GM19239 (cell line): ENCODE measurements at regions not wholly inside any gene's neighbourhood (a gene's known extent, or its start where the extent isn't known, plus 50 kb on each side); places are given as distances from the start of the nearest gene placed in this dataset.
"Not testable (repeated sequence)": the region's sequence is repeated elsewhere in the genome, so short reads cannot be mapped to it uniquely, and the experiment has no call there.

Source experiments
- DNase-seq: peaks from one replicate; pipeline ENCODE4 v3.0.0; 2011; ENCODE audit warnings: low spot score; ENCODE audit not compliant: insufficient read length
- FAIRE-seq: peaks from 2 replicates; lab custom pipeline; 2011; peaks lifted over from hg19 to GRCh38; lab: Jason Lieb, UNC

- DNase-seq (no peak), FAIRE-seq (no peak)
Observed at GRCh38 chr3:152139651-152140050, 129.1 kb upstream of the MBNL1 start.

DNA sequence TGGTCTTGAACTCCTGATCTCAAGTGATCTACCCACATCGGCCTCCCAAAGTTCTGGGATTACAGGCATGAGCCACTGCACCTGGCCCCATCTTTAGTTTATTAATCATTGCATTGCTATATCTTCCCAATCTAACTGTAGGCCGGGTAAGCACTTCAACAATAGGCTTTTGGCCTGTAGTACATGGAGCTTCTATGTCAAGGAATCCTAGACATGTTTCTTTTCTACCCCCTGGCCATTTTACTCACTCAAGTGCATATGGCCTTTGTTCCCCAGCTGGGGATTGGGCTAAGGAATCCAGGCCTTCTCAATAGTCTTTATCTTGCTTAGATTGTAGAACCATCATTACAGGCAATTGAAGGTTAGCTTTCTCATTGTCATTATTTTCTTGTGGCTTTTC is 122.3 kb upstream of the MBNL1 start:
- DNase-seq (no peak), FAIRE-seq (no peak)

DNA sequence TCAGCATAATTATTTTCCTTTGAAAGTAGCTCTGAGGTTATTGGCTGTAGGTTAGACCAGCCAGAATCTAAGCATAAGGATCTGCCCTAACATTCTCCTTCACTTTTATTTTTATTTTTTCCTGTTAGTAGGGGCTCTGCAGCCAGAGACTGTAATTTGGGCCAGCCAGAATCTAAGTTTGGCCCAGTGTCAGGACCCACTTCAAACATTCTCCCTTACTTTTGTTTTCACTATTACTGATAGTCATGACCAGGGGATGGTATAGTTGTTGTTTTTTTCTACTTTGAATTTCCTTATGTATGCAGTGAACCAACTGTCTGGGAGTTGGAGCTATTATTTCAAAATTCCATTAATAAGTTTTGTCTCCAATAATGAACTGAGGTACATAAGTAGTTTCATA is 121.0 kb upstream of the MBNL1 start:
- FAIRE-seq (no peak), DNase-seq (no peak)

GRCh38 chr3:152148579-152148978 is 120.2 kb upstream of the MBNL1 start:
- DNase-seq (no peak), FAIRE-seq (no peak)

- DNase-seq (no peak), FAIRE-seq (no peak)
Observed at GRCh38 chr3:152149832-152150231, 118.9 kb upstream of the MBNL1 start.

DNA sequence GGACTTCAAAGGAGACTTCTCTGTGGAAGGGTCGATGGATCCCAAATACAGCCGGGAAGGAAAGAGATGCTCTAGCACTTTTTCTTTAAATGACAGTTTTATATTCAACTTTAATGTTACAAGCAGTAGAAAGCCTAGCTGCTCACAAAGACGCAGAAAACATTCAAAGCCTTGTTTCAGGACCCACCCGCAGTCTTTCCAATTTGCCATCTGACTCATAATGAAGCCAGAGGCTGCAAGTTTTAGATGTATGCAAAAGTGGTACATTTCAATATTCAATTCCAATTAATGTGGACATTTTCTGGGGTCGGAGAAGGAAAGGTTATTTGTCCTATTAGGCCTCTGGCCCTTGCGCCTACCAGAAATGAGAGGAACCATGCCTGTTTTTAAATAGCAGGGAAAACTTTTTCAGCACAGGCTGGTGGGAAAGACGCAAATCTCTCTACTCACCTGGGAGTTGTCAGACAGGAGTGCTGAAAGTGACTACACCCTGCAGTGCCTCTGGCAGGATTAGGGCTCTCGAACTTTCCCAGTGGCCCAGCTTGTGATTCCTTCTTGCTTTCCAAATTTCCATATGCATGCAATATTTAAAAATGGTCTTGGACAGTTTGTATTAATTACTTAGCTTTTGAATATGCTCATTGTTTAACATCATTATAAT is 117.4 kb upstream of the MBNL1 start:
- DNase-seq = no peak
- FAIRE-seq = no peak

DNA sequence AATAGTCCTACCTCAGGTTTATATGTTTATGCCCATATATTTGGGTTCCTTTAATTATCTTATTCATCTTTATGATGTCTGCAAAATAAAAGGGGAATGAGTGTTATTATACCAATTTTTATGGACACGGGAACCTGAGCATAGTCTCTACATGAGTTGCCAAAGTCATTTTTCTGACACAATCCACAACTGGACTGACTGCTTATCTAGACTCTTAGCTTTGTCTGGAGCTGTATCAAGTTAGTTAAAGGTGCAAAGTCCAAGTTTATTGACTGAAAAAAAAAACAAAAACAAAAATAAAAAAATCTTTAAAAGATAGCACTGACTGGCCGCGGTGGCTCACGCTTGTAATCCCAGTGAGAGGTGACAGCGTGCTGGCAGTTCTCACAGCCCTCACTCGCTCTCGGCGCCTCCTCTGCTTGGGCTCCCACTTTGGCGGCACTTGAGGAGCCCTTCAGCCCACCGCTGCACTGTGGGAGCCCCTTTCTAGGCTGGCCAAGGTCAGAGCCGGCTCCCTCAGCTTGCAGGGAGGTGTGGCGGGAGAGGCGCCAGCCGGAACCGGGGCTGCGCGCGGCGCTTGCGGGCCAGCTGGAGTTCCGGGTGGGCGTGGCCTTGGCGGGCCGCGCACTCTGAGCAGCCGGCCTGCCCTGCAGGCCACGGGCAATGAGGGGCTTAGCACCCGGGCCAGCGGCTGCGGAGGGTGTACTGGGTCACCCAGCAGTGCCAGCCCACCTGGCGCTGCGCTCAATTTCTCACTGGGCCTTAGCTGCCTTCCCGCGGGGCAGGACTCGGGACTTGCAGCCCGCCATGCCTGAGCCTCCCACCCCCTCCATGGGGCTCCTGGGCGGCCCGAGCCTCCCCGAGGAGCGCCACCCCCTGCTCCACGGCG is 116.6 kb upstream of the MBNL1 start:
- not testable (repeated sequence) for DNase-seq, FAIRE-seq

DNA sequence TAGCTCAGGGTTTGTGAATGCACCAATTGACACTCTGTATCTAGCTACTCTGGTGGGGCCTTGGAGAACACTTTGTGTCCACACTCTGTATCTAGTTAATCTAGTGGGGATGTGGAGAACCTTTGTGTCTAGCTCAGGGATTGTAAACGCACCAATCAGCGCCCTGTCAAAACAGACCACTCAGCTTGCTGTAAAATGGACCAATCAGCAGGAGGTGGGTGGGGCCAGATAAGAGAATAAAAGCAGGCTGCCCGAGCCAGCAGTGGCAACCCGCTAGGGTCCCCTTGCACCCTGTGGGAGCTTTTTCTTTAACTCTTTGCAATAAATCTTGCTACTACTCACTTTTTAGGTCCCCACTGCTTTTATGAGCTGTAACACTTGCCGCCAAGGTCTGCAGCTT is 115.6 kb upstream of the MBNL1 start:
- not testable (repeated sequence) for DNase-seq, FAIRE-seq

GRCh38 chr3:152155246-152156020 is 113.3 kb upstream of the MBNL1 start:
- FAIRE-seq = no peak
- DNase-seq = no peak

- FAIRE-seq (no peak), DNase-seq (no peak)
Observed at GRCh38 chr3:152156880-152157279, 111.8 kb upstream of the MBNL1 start.

DNA sequence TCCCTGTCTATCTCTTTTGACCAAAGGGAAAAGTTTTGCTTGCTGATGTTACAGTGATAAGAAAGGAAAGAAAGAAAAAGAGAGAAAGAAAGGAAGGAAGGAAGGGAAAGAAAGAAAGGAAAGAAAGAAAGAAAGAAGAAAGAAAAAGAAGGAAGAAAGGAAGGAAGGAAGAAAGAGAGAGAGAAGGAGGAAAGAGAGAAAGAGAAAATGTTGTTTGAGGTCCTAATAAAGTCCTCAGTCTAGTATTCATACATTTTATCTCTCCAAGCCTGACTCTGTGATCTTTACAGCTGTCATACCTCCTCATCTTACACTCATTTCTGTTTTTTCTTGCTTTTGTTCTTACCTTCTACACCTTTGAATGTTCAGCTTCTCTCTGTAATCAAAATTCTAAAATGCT is 111.4 kb upstream of the MBNL1 start:
- no peak for DNase-seq
- FAIRE-seq = peak; percentile 21

- DNase-seq (no peak), FAIRE-seq (no peak)
Observed at GRCh38 chr3:152159328-152159727, 109.4 kb upstream of the MBNL1 start.

GRCh38 chr3:152160350-152161011 is 108.2 kb upstream of the MBNL1 start:
- FAIRE-seq = peak; percentile 71
- DNase-seq = no peak

DNA sequence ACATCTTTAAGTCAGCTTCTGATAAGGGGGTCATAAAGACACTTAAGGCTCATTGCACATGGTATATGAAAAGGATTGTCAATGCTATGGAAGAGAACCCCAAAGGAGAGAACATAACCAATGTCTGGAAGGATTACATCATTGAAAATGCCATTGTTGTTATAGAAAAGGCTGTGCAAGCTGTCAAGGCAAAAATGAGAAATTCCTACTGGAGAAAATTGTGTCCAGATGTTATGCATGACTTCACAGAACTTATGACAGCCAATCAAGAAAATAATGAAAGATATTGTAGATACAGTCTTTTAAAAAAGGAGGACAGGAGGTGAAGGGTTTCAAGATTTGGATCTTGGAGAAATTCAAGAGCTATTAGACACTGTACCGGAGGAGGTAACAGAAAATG is 96.3 kb upstream of the MBNL1 start:
- no peak for FAIRE-seq
- no peak for DNase-seq

DNA sequence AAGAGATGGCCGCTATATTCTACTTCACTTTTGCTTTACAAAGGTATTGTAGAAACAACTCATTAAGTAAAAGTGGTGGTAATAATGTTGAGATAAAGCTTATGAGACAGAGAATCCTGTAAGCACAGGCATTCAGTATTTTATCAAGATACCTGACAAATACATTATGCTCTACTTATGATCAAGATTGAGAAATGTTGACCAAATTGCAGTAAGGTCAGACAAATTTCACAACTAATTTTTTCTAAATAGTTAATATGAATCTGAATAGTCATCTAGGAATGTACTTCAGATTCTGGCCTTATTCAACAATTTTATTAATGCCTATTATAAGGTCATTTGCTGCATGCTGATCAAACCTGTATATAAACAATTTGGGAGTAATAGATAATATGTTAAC is 95.1 kb upstream of the MBNL1 start:
- DNase-seq = no peak
- FAIRE-seq = no peak

GRCh38 chr3:152174876-152175527 is 93.7 kb upstream of the MBNL1 start:
- DNase-seq = no peak
- no peak for FAIRE-seq

GRCh38 chr3:152175528-152175889 is 93.2 kb upstream of the MBNL1 start:
- FAIRE-seq (no peak), DNase-seq (no peak)

- DNase-seq = no peak
- FAIRE-seq = no peak
Observed at GRCh38 chr3:152176241-152176640, 92.5 kb upstream of the MBNL1 start.

GRCh38 chr3:152176998-152177397 is 91.7 kb upstream of the MBNL1 start:
- DNase-seq = no peak
- FAIRE-seq = peak; percentile 49

GRCh38 chr3:152177757-152178156 is 91.0 kb upstream of the MBNL1 start:
- FAIRE-seq = peak; percentile 100
- no peak for DNase-seq
